ENCODE measurements at regions not wholly inside any gene's neighbourhood (a gene's known extent, or its start where the extent isn't known, plus 50 kb on each side); places are given as distances from the start of the nearest gene placed in this dataset.

DNA sequence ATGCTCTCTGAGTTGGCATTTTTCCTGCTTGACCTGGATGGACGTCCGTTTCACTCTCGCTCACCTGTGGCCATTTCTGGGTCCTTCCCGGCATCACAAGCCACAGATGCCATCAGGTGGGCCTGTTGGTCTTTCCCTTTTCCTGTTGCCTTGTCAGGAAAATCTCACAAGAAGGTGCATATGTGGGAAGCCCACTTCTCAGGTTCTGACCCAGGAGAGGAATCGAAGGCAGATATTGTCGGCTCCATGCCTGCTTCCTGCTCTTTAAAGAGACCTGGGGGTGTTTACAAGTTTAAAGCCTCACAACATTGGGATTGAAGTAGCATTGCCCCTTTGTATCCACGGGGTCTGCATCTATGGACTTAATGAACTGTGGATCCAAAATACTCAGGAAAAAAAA lies 357.9 kb downstream of the RPS24 start:
- H3K27me3 Mint-ChIP-seq (ENCODE audit: unreplicated experiment), result peaks cover 6% of the 10 kb centered on the region
- H3K27ac Mint-ChIP-seq (ENCODE audit: unreplicated experiment), result no peak overlapping the region
- no peak overlapping the region for H3K4me3 Mint-ChIP-seq (ENCODE audit: low read depth, unreplicated experiment)
- TF ChIP-seq, protein P1, sequence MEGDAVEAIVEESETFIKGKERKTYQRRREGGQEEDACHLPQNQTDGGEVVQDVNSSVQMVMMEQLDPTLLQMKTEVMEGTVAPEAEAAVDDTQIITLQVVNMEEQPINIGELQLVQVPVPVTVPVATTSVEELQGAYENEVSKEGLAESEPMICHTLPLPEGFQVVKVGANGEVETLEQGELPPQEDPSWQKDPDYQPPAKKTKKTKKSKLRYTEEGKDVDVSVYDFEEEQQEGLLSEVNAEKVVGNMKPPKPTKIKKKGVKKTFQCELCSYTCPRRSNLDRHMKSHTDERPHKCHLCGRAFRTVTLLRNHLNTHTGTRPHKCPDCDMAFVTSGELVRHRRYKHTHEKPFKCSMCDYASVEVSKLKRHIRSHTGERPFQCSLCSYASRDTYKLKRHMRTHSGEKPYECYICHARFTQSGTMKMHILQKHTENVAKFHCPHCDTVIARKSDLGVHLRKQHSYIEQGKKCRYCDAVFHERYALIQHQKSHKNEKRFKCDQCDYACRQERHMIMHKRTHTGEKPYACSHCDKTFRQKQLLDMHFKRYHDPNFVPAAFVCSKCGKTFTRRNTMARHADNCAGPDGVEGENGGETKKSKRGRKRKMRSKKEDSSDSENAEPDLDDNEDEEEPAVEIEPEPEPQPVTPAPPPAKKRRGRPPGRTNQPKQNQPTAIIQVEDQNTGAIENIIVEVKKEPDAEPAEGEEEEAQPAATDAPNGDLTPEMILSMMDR (IDR thresholded peaks at IDR 0.05; ENCODE audit: unreplicated experiment), result no peak
- CTCF ChIA-PET, result no interaction called here
- no peaks in the 10 kb centered on the region for H3K9me3 Mint-ChIP-seq (ENCODE audit: low read depth, unreplicated experiment)
- no peak for DNase-seq
- no peaks in the 10 kb centered on the region for H3K36me3 Mint-ChIP-seq (ENCODE audit: insufficient read depth, unreplicated experiment)
- no TSS peak for BruUV-seq (replicated peaks)
- intact Hi-C loops (cut with micrococcal nuclease; ENCODE audit: unreplicated experiment), result no loop called here
- no peaks in the 10 kb centered on the region for H3K4me1 Mint-ChIP-seq (ENCODE audit: low read depth, unreplicated experiment)

DNA sequence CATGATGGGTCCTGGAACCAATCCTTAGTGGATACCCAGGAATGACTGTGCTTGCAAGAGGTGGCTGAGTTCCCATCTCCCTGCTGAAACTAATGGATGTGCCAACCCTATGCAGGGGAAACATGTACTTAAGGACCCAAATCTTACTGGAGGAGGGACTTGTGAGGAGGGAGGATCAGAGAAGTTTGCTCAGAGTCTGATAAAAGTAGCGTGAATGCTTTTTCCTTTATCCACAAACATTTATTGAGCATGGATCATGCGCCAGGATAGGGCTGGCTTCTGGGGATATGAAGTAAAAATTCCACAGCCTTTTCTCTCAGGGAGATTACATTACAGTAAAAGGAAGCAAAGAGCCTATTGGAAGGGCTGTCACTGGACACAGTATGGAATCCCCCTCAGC lies 358.5 kb downstream of the RPS24 start:
- no peaks in the 10 kb centered on the region for H3K36me3 Mint-ChIP-seq (ENCODE audit: insufficient read depth, unreplicated experiment)
- TF ChIP-seq, protein P1 (IDR thresholded peaks at IDR 0.05; ENCODE audit: unreplicated experiment), result no peak
- BruUV-seq (replicated peaks), result no TSS peak
- intact Hi-C loops (cut with micrococcal nuclease; ENCODE audit: unreplicated experiment), result no loop called here
- no peaks in the 10 kb centered on the region for H3K4me1 Mint-ChIP-seq (ENCODE audit: low read depth, unreplicated experiment)
- no peak for DNase-seq
- H3K9me3 Mint-ChIP-seq (ENCODE audit: low read depth, unreplicated experiment), result no peaks in the 10 kb centered on the region
- no peak overlapping the region for H3K4me3 Mint-ChIP-seq (ENCODE audit: low read depth, unreplicated experiment)
- CTCF ChIA-PET, result no interaction called here
- no peak overlapping the region for H3K27ac Mint-ChIP-seq (ENCODE audit: unreplicated experiment)
- peaks cover 12% of the 10 kb centered on the region for H3K27me3 Mint-ChIP-seq (ENCODE audit: unreplicated experiment)

DNA sequence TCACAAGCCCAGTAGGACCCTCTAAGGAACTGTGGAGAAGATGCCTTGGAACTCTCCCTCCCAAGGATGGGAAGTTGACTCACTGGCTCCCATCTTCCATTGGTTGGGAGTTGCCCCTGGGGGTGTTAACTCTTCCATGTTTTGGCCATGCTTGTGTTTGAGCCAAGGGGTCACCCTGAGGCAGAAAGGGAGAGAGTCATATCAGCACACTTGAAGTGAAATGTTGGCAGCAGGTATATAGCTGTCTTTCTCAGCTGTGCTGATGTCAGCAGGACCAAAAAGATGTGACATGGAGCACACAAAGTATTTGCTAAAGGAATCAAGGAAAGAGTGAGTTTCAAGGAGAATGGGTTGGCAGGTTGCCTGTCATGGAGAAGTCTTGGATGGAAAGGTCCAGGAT lies 359.4 kb downstream of the RPS24 start:
- no peaks in the 10 kb centered on the region for H3K36me3 Mint-ChIP-seq (ENCODE audit: insufficient read depth, unreplicated experiment)
- no peak overlapping the region for H3K27ac Mint-ChIP-seq (ENCODE audit: unreplicated experiment)
- peaks cover 21% of the 10 kb centered on the region for H3K27me3 Mint-ChIP-seq (ENCODE audit: unreplicated experiment)
- no peaks in the 10 kb centered on the region for H3K4me1 Mint-ChIP-seq (ENCODE audit: low read depth, unreplicated experiment)
- CTCF ChIA-PET, result no interaction called here
- no peaks in the 10 kb centered on the region for H3K9me3 Mint-ChIP-seq (ENCODE audit: low read depth, unreplicated experiment)
- intact Hi-C loops (cut with micrococcal nuclease; ENCODE audit: unreplicated experiment), result no loop called here
- H3K4me3 Mint-ChIP-seq (ENCODE audit: low read depth, unreplicated experiment), result no peak overlapping the region
- TF ChIP-seq, protein P1 (IDR thresholded peaks at IDR 0.05; ENCODE audit: unreplicated experiment), result no peak
- DNase-seq, result no peak
- BruUV-seq (replicated peaks), result no TSS peak

DNA sequence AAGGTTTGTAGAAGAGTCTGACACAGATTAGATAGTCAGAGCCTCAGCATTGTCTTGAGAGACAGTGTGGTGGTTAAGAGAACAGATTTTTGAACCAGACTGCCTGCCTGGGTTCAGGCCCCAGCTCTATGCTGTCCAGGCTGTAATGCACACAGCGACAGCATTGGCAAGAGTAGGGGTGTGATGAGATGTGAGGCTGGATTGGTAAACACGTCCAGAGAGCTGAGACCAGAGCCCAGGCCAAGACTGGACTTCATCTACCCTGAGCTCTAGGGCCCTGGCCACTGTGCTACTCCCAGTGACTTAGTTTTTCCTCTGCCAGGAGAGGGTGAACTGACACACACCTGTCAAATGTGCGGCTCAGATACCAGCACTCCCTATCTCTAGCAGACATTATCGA lies 360.4 kb downstream of the RPS24 start:
- no TSS peak for BruUV-seq (replicated peaks)
- CTCF ChIA-PET, result no interaction called here

More for the DNA sequence above, 360.4 kb downstream of the RPS24 start:
- TF ChIP-seq, protein P1 (IDR thresholded peaks at IDR 0.05; ENCODE audit: unreplicated experiment), result no peak
- Mint-ChIP-seq H3K4me3 (ENCODE audit: low read depth, unreplicated experiment) (no peak overlapping the region), H3K27ac (ENCODE audit: unreplicated experiment) (no peak overlapping the region), H3K36me3 (ENCODE audit: insufficient read depth, unreplicated experiment) (no peaks in the 10 kb centered on the region), H3K4me1 (ENCODE audit: low read depth, unreplicated experiment) (no peaks in the 10 kb centered on the region), H3K27me3 (ENCODE audit: unreplicated experiment) (peaks cover 30% of the 10 kb centered on the region), H3K9me3 (ENCODE audit: low read depth, unreplicated experiment) (no peaks in the 10 kb centered on the region)
- DNase-seq, result no peak
- intact Hi-C loops (cut with micrococcal nuclease; ENCODE audit: unreplicated experiment), result no loop called here
